Hematopoietic multipotent progenitor cell (in vitro differentiated cells): ENCODE measurements at regions not wholly inside any gene's neighbourhood (a gene's known extent, or its start where the extent isn't known, plus 50 kb on each side); places are given as distances from the start of the nearest gene placed in this dataset.

Experiments
- DNase-seq, 3 donors: peaks; one replicate each; pipeline ENCODE4 v3.0.0-alpha.2; 2011 to 2015; ENCODE audit warnings: low read depth in 2 of 3, low spot score in 2 of 3

DNA sequence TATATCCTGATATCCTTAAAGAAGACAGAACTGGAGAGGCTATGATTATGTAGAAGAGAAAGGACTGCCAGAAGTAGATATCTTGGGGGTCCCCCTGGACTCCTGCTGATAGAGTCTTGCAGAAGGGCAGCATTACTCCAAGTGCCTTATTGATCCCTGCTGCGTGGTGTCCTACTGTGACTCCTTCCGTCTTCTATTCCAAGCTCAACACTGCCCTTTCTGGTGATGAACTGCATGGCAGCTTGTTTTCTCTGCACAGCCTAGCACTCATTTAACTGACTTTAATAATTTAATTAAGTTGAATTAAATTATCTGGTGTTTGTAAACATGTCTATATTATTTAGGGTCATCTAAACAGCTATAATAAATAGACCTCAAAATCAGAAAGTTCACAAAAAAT lies 194.1 kb upstream of the DSEL start:
- no peak for DNase-seq

GRCh38 chr18:67705748-67706147 lies 189.2 kb upstream of the DSEL start:
- no peak for DNase-seq

DNA sequence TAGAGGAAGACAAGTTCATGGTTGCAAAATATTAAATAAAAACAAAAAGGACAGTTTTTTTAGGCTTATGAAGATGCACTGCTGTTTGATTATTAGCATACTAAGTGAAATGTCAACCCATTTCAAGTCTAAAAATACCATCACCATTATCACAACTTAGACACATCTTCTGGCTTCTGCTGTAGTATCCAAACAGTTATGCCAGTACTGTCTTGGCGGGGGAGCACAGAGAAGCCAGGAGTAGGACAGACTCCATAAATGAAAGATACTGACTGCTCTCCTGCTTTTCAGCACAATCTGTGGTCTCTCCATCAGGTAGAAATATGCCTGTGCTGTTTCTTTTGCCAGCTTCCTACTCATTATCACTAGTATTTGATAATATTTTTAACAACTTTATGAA lies 179.2 kb upstream of the DSEL start:
- no peak for DNase-seq

GRCh38 chr18:67694787-67695186 lies 178.3 kb upstream of the DSEL start:
- no peak for DNase-seq

DNA sequence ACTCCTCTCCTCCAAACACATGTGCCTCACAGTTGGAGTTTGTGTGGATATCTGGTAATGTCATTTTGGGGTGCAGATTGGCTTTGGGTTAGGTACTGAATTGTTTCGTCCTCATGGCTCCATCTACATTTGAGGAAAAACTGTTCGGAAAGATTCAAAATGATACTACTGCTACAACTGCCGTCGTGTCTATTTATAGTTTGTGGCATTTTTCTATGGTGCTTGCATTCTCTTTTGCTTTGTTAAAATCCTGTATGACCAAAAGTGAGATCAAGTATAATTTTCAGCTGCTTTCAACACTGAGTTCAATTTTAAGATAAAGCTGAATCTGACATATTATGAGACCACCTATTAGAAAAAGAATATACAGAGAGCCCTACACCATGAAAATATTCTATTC lies 176.3 kb upstream of the DSEL start:
- no peak for DNase-seq

DNA sequence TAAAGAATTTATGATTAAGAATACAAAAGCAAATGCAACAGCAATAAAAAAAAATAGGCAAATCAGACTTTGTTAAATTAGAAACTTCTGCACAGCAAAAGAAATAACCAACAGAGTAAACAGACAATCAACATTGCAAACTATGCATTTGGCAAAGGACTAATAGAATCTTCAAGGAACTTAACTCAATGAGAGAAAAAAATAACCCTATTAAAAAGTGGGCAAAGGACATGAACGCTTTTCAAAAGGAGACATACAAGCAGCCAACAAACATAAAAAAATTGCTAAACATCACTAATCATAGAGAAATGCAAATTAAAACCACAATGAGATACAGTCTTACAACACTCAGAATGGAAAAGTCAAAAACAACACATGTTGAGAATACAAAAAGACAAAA lies 166.0 kb upstream of the DSEL start:
- DNase-seq: no peak

DNA sequence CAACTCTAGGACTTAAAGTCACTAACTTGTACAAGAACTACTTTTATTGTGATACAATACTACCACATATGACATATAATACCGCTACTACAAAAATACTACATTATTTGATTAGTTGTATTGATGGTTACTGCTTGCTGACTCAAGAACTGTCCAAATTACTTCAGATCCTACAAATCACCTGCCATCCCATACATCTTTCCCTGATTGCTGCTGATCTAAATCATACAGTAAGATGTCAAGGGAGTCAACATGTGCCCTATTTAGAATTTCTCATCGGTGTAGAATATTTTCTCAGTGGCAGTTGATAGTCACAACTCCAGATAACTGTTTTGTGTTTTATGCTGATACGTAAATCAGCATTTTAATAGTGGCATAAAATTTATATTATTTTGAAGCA lies 161.0 kb upstream of the DSEL start:
- DNase-seq: no peak

DNA sequence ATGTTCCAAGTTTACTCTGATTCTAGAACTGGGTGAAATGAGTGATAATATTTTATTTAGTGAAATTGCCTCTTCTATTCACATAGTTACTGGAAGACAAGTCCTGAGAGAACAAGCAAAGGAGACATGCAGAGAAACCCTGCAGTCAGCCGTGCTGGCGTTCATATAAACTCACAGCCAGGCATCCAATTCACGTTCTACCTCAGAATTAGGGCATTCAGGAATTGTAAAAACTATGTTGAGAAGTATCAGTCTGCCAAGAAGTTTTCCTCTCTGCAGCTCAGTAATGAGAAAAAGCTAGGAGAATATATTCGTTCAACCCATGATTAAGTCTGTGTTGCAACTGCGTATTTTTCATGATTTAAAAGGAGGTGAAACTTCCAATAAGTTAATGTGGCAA lies 156.2 kb upstream of the DSEL start:
- no peak for DNase-seq

DNA sequence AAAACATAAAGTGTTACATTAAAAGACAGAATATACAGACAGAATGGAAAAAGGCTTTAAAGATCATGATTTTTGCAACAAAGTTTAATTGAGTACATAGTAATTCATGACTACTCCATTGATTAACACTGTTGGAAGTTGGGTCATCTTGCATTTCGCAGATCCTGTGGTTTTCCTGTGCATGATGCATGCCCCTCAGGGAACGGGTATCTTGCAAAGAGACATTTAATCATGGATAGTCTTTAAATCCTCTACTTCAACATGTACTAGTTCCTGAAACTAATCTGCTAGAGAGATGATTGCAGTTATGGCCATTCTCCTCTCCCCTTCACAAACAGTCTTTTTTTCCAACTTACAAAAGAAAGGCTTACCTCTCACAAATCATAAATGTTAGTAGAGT lies 155.6 kb upstream of the DSEL start:
- no peak for DNase-seq

DNA sequence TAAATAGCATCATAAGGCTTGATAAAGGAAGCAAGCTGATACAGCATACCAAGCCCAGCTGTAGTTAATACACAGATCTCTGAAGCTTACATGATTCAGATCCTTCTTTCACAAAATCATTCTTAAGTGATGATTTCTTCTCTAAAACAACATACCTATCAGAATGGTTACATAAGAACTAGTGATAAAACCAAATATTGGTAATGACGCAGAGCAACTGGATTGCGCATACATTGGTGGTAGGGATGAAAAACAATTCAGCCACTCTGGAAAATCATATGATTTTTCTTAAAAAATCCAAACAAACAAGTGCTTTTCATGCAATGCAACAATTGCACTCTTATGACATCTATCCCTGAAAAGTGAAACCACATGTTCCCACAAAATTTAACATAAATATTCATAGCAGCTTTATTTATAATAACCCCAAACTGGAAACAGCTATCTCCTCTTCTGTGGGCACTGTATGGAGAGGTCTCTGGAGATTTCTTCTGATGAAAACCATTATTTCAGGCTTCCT lies 153.6 kb upstream of the DSEL start:
- no peak for DNase-seq

- DNase-seq: no peak
Measured at GRCh38 chr18:67665266-67665665, 148.7 kb upstream of the DSEL start.

- DNase-seq: no peak
Measured at GRCh38 chr18:67662996-67663395, 146.5 kb upstream of the DSEL start.

DNA sequence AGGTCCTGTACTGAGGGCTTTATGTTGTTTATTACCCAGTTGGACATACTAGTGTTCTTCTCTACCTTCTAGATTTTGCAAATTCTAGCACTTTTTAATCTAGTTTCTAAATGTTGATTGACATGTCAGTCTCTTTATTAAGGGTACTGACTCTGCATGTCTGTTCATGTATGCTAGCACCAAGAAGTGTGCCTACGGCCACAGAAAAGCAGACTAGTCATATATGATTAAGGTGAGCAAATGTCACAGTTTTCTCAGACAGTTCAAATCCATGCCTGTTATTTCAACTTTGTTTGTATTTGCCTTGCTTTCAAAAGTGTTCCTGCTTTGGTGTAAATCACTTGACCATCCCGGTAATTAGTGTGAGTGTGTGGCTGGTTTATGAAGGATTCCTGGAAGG lies 145.0 kb upstream of the DSEL start:
- no peak for DNase-seq

- DNase-seq: no peak
Measured at GRCh38 chr18:67654101-67654500, 137.6 kb upstream of the DSEL start.

DNA sequence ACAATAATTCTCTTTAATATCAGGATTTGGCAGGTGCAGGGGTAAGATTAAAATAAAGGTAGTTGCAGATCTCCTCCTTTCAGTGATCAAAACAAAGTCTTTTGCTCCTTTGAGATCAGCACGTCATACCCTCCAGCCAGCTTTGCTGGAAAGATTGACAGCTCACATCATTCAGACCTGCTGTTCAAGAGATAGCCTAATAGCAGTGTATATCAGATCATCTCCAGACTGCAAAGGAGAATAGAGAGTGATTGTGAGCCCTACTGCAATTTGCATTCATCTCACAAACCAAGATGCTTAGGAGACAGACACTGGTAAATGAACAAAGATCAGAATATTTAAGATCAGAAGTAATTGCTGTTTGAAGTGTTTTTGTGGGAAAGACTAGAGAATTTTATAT lies 135.8 kb upstream of the DSEL start:
- DNase-seq: no peak

- DNase-seq: no peak
Measured at GRCh38 chr18:67651438-67651837, 134.9 kb upstream of the DSEL start.

DNA sequence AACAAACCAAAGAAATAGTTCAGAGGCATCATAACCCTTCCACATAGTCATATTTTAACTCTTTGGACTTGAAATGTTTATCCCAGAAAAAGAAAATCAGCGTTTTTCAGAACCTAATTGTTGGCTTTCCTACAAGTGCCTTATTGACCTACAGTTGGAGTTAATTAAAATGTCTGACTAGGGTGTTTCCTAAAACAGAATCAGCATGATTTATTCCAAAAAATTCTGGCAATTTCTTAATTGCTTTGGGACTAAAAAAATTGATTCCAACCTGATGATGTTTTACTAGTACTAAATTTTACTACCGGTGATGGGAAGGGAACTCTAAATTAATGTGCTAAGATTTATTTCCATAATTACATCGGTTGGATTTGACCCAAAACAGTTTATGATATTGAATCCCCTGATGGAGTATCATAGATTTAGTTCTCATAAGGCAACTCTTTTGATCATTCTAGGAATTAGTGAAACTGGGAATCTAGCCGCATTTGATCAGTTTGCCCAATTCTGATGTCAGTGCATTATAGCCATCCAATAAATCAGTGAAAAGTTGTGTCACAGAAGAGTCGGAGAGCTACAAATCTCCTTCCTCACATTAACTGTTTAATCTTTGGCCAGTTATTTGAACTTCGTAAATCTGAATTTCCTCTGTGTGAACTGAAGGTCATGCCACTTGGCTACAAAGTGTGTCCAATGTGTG lies 134.3 kb upstream of the DSEL start:
- no peak for DNase-seq

DNA sequence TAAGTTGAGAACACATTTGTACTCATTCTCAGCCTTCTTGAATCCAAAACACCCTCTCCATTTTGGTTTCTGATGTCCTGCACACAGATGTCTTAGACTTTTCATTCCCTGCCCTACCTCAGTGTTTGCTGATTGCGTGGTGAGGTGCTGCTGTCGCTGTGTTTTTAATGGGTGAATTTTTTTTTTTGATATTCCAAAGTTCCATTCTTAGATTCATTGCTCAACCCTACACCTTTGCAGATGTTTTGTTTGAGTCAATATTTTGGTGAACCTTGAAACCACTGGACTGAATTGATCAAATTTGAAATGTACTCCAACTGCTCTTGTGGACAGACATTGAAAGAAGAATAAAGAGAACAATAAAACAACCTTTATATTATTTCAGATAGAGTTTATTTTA lies 130.4 kb upstream of the DSEL start:
- DNase-seq: no peak

- DNase-seq: no peak
Measured at GRCh38 chr18:67644226-67644625, 127.7 kb upstream of the DSEL start.

- no peak for DNase-seq
Measured at GRCh38 chr18:67639872-67640271, 123.4 kb upstream of the DSEL start.

DNA sequence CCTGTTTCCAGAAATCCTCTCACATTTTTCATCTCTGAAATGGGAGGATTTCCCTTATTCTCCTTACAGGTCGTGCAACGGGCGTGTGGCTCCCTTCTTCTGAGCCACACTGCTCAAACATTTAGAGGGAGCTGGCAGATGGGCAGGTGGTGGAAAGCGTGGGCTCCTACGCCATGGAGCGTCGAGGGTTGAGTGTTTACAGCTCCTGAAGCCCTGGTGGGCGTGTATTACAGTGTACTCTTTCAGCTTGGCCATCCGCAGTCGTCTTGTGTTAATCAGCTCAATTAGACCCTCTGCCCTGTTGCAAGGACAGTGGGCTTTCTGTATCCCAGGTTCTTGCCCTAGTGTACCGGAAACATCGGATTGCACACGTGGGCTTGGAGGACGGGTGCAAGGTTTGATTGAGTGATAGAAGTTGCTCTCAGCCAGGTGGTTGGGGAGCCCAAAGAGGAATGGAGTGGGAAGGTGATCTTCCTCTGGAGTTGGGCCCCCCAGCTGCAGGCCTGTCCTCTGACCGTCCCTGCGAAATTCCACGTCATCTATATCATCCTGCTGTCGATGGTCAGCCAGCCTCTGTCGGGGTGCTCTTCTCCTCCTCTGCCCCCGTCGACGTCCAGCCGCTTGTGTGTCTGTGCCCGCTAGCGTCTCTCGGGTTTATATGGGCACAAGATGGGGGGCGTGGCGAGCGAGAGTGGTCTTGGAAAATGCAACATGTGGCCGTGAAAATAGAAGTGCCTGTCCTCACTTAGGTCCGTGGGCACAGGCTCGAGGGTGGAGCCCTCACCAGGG lies 120.3 kb upstream of the DSEL start:
- no peak for DNase-seq

- DNase-seq: no peak
Measured at GRCh38 chr18:67634631-67635338, 118.3 kb upstream of the DSEL start.
